Left kidney (tissue), 1 donor: ENCODE measurements at regions not wholly inside any gene's neighbourhood (a gene's known extent, or its start where the extent isn't known, plus 50 kb on each side); places are given as distances from the start of the nearest gene placed in this dataset.
"Not testable (repeated sequence)": the region's sequence is repeated elsewhere in the genome, so short reads cannot be mapped to it uniquely, and the experiment has no call there.

ENCODE experiments used
- DNase-seq: peaks from one replicate; pipeline ENCODE4 v3.0.0-alpha.2; 2013

GRCh38 chr11:87634331-87634730, 540.9 kb downstream of the RAB38 start:
- DNase-seq = no peak

GRCh38 chr11:87628957-87629356, 546.3 kb downstream of the RAB38 start:
- DNase-seq = no peak

- DNase-seq = no peak
Measured at GRCh38 chr11:87628026-87628580, 547.1 kb downstream of the RAB38 start.

GRCh38 chr11:87623531-87624365, 551.5 kb downstream of the RAB38 start:
- DNase-seq = not testable (repeated sequence)

DNA sequence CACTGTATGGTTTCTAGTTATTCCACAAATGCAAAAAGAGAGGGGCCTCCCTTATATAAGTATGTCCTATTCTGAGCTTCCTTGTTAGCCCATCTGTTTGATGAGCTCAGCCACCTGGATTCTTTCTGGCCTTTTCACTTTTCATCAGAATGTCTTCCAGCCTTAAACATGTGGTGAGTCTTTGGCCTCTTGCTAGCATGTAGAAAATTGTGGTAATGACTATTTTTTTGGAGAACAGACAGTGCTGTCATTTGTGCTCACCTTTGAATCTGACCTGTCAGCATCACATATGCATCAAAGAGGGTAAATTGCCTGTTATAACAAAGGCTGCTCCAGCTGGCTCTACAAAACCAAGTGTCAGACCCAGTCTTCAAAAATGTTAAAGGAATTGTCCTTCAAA, 558.7 kb downstream of the RAB38 start:
- DNase-seq = no peak

- DNase-seq = no peak
Measured at GRCh38 chr11:87604350-87604749, 566.6 kb downstream of the TMEM135 start.

DNA sequence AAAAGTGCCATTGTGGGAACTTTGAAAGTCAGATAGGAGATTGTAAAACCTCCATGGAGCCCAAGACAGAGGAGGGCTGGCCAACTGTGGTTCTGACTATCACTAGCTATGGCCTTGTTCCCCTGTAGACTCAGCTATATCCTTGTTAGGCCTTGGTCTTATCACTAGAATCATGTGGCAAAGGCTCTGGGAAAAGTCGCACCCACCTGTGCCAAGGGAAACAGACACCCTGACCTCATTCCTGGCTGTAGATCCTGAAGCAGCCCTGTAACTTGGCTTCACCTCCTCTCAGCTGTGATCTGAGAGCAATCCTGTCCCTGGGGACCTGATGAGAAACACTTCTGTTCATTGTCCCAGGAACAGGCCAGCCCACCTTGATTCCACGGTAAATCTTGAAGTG, 566.2 kb downstream of the TMEM135 start:
- no peak for DNase-seq

DNA sequence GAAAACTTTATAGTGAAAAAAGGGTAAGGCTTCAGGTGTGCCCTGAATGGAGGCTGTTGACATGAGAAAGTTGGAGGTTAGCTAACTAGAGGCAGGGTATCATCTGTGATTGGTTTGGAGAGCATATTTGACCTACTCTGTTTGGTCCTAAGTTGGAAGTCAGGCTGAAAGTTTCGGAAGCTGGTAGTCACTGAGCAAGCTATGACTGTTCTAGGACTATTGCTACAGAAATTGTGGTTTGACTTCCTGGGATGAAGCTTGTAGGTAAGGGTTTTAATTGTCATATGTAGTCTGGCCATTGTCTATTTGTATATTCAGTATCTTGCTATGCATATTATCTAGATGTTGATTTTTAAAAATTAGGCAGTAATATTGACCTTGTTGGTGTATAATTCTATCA, 565.0 kb downstream of the TMEM135 start:
- no peak for DNase-seq

DNA sequence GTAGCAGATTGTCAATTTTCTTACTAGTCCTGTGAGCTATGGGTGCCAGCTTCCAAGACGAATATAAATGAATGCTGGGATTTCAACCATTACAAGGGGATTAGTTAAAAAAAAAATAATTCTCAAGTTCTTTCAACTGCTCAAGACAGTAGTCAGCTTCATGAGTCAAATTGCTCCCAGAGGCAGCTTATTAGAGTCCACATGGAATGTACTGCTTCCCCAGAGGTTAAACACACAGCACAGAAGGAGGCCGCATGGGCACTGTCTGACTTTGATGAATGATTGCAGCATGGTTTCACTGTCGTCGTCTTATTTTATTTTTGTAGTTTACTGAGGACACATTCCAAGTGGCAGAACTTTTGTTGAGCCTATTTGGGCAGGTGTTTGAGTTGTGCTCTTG, 563.2 kb downstream of the TMEM135 start:
- no peak for DNase-seq

- DNase-seq = no peak
Measured at GRCh38 chr11:87597725-87598124, 560.0 kb downstream of the TMEM135 start.

- DNase-seq = no peak
Measured at GRCh38 chr11:87596176-87596575, 558.4 kb downstream of the TMEM135 start.

DNA sequence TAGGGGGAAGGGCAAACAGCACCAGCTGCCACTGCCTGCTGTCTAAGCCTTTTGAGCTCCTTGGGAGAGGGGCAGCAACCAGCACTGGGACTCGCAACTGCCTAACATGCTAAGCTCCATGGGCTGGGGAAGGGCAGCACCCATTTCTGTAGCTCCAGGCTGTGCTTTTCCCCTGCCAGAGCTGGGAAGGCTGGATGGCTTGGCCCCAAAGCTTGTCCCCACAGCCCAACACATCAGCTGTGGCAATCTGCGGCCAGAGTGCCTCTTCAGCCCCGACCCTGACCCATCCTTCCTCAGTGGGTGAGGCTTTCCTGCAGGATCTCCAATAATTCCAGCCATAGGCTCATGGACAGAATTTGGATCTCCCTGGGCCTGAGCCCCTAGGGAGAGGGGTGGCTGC, 551.3 kb downstream of the TMEM135 start:
- no peak for DNase-seq

DNA sequence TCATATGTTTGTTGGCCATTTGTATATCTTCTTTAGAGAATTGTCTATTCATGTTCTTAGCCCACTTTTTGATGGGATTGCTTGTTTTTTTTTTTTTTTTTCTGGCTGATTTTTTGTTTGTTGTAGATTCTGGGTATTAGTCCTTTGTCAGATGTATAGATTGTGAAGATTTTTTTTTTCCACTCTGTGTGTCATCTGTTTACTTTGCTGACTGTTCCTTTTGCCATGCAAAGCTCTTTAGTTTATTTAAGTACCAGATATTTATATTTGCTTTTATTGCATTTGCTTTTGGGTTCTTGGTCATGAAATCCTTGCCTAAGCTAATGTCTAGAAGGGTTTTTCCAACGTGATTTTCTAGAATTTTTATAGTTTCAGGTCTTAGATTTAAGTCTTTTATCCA, 547.9 kb downstream of the TMEM135 start:
- not testable (repeated sequence) for DNase-seq

- DNase-seq = no peak
Measured at GRCh38 chr11:87583931-87584330, 546.2 kb downstream of the TMEM135 start.

GRCh38 chr11:87575088-87575487, 537.4 kb downstream of the TMEM135 start:
- DNase-seq = no peak

GRCh38 chr11:87574193-87574592, 536.5 kb downstream of the TMEM135 start:
- DNase-seq = no peak

DNA sequence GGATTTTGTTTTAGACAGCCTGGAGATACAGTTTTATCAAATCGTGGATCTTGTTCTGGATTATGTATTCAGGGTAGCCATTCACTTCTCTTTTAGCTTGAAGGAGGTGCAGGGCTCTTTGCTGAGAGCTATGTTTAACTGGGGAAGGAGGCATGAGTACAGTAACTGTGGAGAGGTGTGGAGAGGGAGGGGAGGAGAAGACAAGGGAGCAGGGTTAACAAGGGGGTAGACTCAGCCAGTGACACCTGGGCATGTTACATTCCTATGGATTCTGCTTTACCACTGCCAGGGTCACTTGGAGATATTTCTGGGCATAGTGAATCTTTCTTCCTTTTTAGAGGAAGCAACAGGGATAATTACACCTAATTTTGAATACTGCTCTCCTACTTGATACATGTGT, 536.0 kb downstream of the TMEM135 start:
- DNase-seq = no peak

DNA sequence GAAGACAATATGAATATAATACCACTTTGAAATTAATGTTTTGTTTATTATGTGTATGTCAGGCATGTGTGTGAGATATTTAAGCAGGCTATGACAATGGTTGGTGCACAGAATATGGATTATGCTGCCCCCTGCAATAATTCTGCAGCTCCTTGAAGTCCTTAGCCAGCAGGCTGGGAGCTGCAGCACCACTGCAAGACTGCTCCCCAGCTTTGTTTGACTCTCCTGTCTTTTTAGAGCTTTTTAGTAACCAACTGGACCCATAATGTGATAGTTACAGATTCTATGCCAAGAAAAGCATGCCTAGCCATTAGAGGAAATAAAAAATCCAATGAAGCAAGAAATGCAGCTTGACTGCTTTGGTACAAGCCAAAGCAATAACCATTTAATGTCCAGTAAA, 535.1 kb downstream of the TMEM135 start:
- DNase-seq = peak; percentile 1

GRCh38 chr11:87560352-87560751, 522.6 kb downstream of the TMEM135 start:
- DNase-seq = no peak

DNA sequence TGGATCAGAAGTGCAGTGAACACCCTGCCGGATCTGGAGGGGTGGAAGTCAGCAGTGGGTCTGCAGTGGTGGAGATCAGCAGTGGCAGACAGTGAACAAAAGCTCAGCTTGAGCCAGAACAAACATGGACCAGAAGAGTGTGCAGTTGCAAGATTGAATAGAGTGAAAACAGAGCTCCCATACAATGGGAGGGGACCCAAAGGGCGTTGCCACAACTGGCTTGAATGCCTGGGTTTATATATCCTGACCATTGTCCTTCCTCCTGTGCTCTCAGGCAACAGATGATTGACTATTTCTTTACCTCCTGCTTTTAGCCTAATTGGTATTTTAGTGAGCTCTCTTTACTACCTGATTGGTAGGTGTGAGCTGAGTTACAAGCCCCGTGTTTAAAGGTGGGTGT, 522.1 kb downstream of the TMEM135 start:
- not testable (repeated sequence) for DNase-seq

GRCh38 chr11:87555101-87555500, 517.4 kb downstream of the TMEM135 start:
- no peak for DNase-seq

- DNase-seq = no peak
Measured at GRCh38 chr11:87548797-87549196, 511.1 kb downstream of the TMEM135 start.

DNA sequence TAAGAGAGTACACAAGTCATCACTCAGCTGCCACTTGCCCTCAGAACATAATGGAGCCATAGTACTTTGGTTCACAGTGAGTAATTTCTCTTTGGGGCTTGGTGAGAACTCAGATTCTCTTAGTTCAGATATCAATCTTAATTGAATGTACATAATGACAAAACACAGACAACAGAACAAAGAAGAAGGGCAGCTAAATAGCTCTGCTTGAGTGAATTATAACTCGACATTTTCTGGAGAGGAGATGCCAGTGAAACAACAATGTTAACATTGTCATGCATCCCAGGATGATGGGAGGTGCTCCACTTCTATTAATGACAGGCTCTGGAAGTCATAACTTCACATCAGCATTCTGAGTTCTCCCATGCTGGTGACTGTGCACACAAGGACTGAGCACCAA, 508.1 kb downstream of the TMEM135 start:
- no peak for DNase-seq

GRCh38 chr11:87539596-87539995, 501.9 kb downstream of the TMEM135 start:
- DNase-seq = no peak
